HEK293 (cell line): ENCODE measurements at regions not wholly inside any gene's neighbourhood (a gene's known extent, or its start where the extent isn't known, plus 50 kb on each side); places are given as distances from the start of the nearest gene placed in this dataset.

ENCODE experiments used
- MYNN ChIP-seq: fragments of 450-650 bp; formaldehyde crosslinking; IDR thresholded peaks from 2 replicates; pipeline ENCODE4 v1.5.1; 2016; ENCODE audit warnings: missing biosample characterization, missing genetic modification characterization, borderline replicate concordance
- ZFHX2 ChIP-seq: fragments of 450-650 bp; formaldehyde crosslinking; conservative IDR thresholded peaks from 2 replicates; pipeline ENCODE4 v1.5.1; 2016; ENCODE audit warnings: missing biosample characterization, missing genetic modification characterization
- ZFP37 ChIP-seq: fragments of 450-650 bp; formaldehyde crosslinking; IDR thresholded peaks from 2 replicates; pipeline ENCODE4 v1.5.1; 2016; ENCODE audit warnings: missing biosample characterization, missing genetic modification characterization
- ZNF747 ChIP-seq: fragments of 450-650 bp; formaldehyde crosslinking; IDR thresholded peaks from 2 replicates; pipeline ENCODE4 v1.5.1; 2016; ENCODE audit warnings: missing biosample characterization, missing genetic modification characterization
- ZNF777 ChIP-seq: fragments of 450-650 bp; formaldehyde crosslinking; IDR thresholded peaks from 2 replicates; pipeline ENCODE4 v1.5.1; 2017; ENCODE audit warnings: missing biosample characterization, missing genetic modification characterization, borderline replicate concordance
- ZSCAN23 ChIP-seq: fragments of 450-650 bp; formaldehyde crosslinking; IDR thresholded peaks from 2 replicates; pipeline ENCODE4 v1.5.1; 2016; ENCODE audit warnings: missing biosample characterization, missing genetic modification characterization
- TF ChIP-seq, protein P1 (sequence below): fragments of 450-650 bp; formaldehyde crosslinking; IDR thresholded peaks from 2 replicates; pipeline ENCODE4 v1.5.1; 2016; ENCODE audit warnings: missing biosample characterization, missing genetic modification characterization

DNA sequence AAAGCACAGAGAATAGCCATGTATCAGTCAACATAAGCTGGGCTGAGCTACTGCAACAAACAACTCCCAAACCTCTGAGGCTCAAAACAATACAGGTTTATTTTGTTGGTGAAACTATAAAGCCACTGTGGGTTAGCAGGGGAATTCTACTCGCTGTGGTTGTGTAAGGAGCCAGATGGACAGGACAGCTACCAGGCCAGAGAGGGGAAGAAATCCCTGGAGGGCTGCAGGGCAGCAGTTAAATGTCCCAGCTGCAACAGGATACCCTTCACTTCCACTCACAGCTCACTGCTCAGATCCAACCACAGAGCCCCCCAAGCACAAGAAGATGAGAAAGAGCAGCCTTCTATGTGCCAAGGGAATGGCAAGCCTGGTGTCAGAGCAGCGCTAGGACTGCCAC is 245.9 kb upstream of the RAB6C start:
- TF ChIP-seq ZNF777 (tag by site-specific recombination) = no peak
- TF ChIP-seq, protein P1, sequence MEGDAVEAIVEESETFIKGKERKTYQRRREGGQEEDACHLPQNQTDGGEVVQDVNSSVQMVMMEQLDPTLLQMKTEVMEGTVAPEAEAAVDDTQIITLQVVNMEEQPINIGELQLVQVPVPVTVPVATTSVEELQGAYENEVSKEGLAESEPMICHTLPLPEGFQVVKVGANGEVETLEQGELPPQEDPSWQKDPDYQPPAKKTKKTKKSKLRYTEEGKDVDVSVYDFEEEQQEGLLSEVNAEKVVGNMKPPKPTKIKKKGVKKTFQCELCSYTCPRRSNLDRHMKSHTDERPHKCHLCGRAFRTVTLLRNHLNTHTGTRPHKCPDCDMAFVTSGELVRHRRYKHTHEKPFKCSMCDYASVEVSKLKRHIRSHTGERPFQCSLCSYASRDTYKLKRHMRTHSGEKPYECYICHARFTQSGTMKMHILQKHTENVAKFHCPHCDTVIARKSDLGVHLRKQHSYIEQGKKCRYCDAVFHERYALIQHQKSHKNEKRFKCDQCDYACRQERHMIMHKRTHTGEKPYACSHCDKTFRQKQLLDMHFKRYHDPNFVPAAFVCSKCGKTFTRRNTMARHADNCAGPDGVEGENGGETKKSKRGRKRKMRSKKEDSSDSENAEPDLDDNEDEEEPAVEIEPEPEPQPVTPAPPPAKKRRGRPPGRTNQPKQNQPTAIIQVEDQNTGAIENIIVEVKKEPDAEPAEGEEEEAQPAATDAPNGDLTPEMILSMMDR = no peak
- no peak for TF ChIP-seq ZFHX2 (tag by site-specific recombination)
- TF ChIP-seq ZSCAN23 (tag by site-specific recombination) = no peak
- TF ChIP-seq MYNN (tag by site-specific recombination) = no peak
- no peak for TF ChIP-seq ZNF747
- TF ChIP-seq ZFP37 (tag by site-specific recombination) = no peak
